NOMO-1 treated with dmso at 0.1 percent for 144 hours (cell line): ENCODE measurements at regions not wholly inside any gene's neighbourhood (a gene's known extent, or its start where the extent isn't known, plus 50 kb on each side); places are given as distances from the start of the nearest gene placed in this dataset.
"Not testable (repeated sequence)": the region's sequence is repeated elsewhere in the genome, so short reads cannot be mapped to it uniquely, and the experiment has no call there.

Source experiments
- DNase-seq: peaks from one replicate; lab custom pipeline; 2025; ENCODE audit not compliant: unreplicated experiment; lab: John Stamatoyannopoulos, UW

- DNase-seq: not testable (repeated sequence)
These were observed 296.8 kb downstream of the GOLGA6L6 start for GRCh38 chr15:20244792-20245191.

- not testable (repeated sequence) for DNase-seq
These were observed 297.9 kb downstream of the GOLGA6L6 start for GRCh38 chr15:20243486-20244240.

GRCh38 chr15:20240366-20240917 is 301.2 kb downstream of the GOLGA6L6 start:
- not testable (repeated sequence) for DNase-seq

- DNase-seq: not testable (repeated sequence)
These were observed 302.4 kb downstream of the GOLGA6L6 start for GRCh38 chr15:20239186-20239585.

GRCh38 chr15:20237256-20238020 is 304.2 kb downstream of the GOLGA6L6 start:
- not testable (repeated sequence) for DNase-seq

GRCh38 chr15:20235728-20236127 is 305.9 kb downstream of the GOLGA6L6 start:
- not testable (repeated sequence) for DNase-seq

- DNase-seq: not testable (repeated sequence)
These were observed 307.5 kb downstream of the GOLGA6L6 start for GRCh38 chr15:20234006-20234540.

GRCh38 chr15:20232457-20232856 is 309.1 kb downstream of the GOLGA6L6 start:
- DNase-seq: not testable (repeated sequence)

- not testable (repeated sequence) for DNase-seq
These were observed 310.9 kb downstream of the GOLGA6L6 start for GRCh38 chr15:20230656-20231055.

- DNase-seq: not testable (repeated sequence)
These were observed 312.8 kb downstream of the GOLGA6L6 start for GRCh38 chr15:20228791-20229190.

- not testable (repeated sequence) for DNase-seq
These were observed 314.3 kb downstream of the GOLGA6L6 start for GRCh38 chr15:20227119-20227853.

GRCh38 chr15:20226531-20226930 is 315.1 kb downstream of the GOLGA6L6 start:
- not testable (repeated sequence) for DNase-seq

GRCh38 chr15:20221063-20221462 is 320.5 kb downstream of the GOLGA6L6 start:
- not testable (repeated sequence) for DNase-seq

- DNase-seq: not testable (repeated sequence)
These were observed 322.4 kb downstream of the GOLGA6L6 start for GRCh38 chr15:20219171-20219570.

- DNase-seq: not testable (repeated sequence)
These were observed 325.9 kb downstream of the GOLGA6L6 start for GRCh38 chr15:20215700-20216099.

GRCh38 chr15:20214101-20214500 is 327.5 kb downstream of the GOLGA6L6 start:
- DNase-seq: not testable (repeated sequence)

GRCh38 chr15:20211508-20211907 is 330.1 kb downstream of the GOLGA6L6 start:
- DNase-seq: not testable (repeated sequence)

GRCh38 chr15:20209973-20210372 is 331.6 kb downstream of the GOLGA6L6 start:
- not testable (repeated sequence) for DNase-seq

GRCh38 chr15:20207607-20208006 is 334.0 kb downstream of the GOLGA6L6 start:
- not testable (repeated sequence) for DNase-seq

GRCh38 chr15:20207198-20207597 is 334.4 kb downstream of the GOLGA6L6 start:
- DNase-seq: not testable (repeated sequence)
